ENCODE measurements at regions not wholly inside any gene's neighbourhood (a gene's known extent, or its start where the extent isn't known, plus 50 kb on each side); places are given as distances from the start of the nearest gene placed in this dataset.

GRCh38 chr6:156509496-156509895 lies 267.7 kb upstream of the ARID1B start:
- no peak for DNase-seq

GRCh38 chr6:156508923-156509322 lies 268.3 kb upstream of the ARID1B start:
- no peak for DNase-seq

- DNase-seq = no peak
Observed at GRCh38 chr6:156508126-156508525, 269.1 kb upstream of the ARID1B start.

- DNase-seq = no peak
Observed at GRCh38 chr6:156507656-156508055, 269.5 kb upstream of the ARID1B start.

- no peak for DNase-seq
Observed at GRCh38 chr6:156507106-156507505, 270.1 kb upstream of the ARID1B start.

- DNase-seq = no peak
Observed at GRCh38 chr6:156502969-156503504, 274.1 kb upstream of the ARID1B start.

- DNase-seq = no peak
Observed at GRCh38 chr6:156497618-156498017, 279.6 kb upstream of the ARID1B start.

- DNase-seq = no peak
Observed at GRCh38 chr6:156487877-156488276, 289.3 kb upstream of the ARID1B start.

- no peak for DNase-seq
Observed at GRCh38 chr6:156485150-156485549, 292.0 kb upstream of the ARID1B start.

GRCh38 chr6:156474507-156475120 lies 302.6 kb upstream of the ARID1B start:
- no peak for DNase-seq

GRCh38 chr6:156471000-156471399 lies 306.2 kb upstream of the ARID1B start:
- no peak for DNase-seq

- DNase-seq = no peak
Observed at GRCh38 chr6:156464100-156464878, 312.9 kb upstream of the ARID1B start.

- DNase-seq = peak; percentile 90
Observed at GRCh38 chr6:156461647-156462046, 315.5 kb upstream of the ARID1B start.

GRCh38 chr6:156457601-156458000 lies 319.6 kb upstream of the ARID1B start:
- DNase-seq = no peak

GRCh38 chr6:156455847-156456246 lies 321.3 kb upstream of the ARID1B start:
- DNase-seq = no peak

GRCh38 chr6:156454867-156455266 lies 322.3 kb upstream of the ARID1B start:
- DNase-seq = no peak

- DNase-seq = no peak
Observed at GRCh38 chr6:156451726-156452125, 325.5 kb upstream of the ARID1B start.

- DNase-seq = no peak
Observed at GRCh38 chr6:156451088-156451487, 326.1 kb upstream of the ARID1B start.

- no peak for DNase-seq
Observed at GRCh38 chr6:156450421-156450820, 326.8 kb upstream of the ARID1B start.

- DNase-seq = no peak
Observed at GRCh38 chr6:156449569-156449968, 327.6 kb upstream of the ARID1B start.

GRCh38 chr6:156449128-156449527 lies 328.1 kb upstream of the ARID1B start:
- peak; percentile 64 for DNase-seq

- DNase-seq = no peak
Observed at GRCh38 chr6:156448579-156448978, 328.6 kb upstream of the ARID1B start.

- no peak for DNase-seq
Observed at GRCh38 chr6:156440688-156441087, 336.5 kb upstream of the ARID1B start.

- DNase-seq = no peak
Observed at GRCh38 chr6:156438350-156438923, 338.7 kb upstream of the ARID1B start.

Data from NCI-H1105 (cell line).